ENCODE measurements at regions not wholly inside any gene's neighbourhood (a gene's known extent, or its start where the extent isn't known, plus 50 kb on each side); places are given as distances from the start of the nearest gene placed in this dataset.
A peak's percentile ranks its signal among the peaks of the same experiment; 100 is the strongest.

GRCh38 chr4:170591076-170591475 lies 501.3 kb upstream of the AADAT start:
- Histone ChIP-seq H3K79me2 (ENCODE audit: low read length) (no peaks in the 10 kb centered on the region), H2AFZ (ENCODE audit: low read length) (no peak overlapping the region), H3K4me1 (ENCODE audit: insufficient read depth, low read length) (no peaks in the 10 kb centered on the region), H3K9ac (ENCODE audit: low read length) (no peak overlapping the region), H3K4me3 (ENCODE audit: low read length) (no peak overlapping the region), H3K4me2 (ENCODE audit: low read length) (no peak overlapping the region), H3K27ac (ENCODE audit: low read length) (no peak overlapping the region), H3F3A (ENCODE audit: low read length, unreplicated experiment) (no peaks in the 10 kb centered on the region), H3K9me2 (replicated peaks; ENCODE audit: low read length) (no peaks in the 10 kb centered on the region), H3K9me3 (ENCODE audit: low read length) (no peaks in the 10 kb centered on the region), H3K36me3 (ENCODE audit: low read depth, low read length) (no peaks in the 10 kb centered on the region), H3K27me3 (ENCODE audit: low read length) (no peaks in the 10 kb centered on the region), H4K20me1 (ENCODE audit: low read length) (no peaks in the 10 kb centered on the region)
- DNase-seq = no peak
- intact Hi-C loops (cut with micrococcal nuclease) = no loop called here
- no peak for ATAC-seq
- ChIA-PET POLR2A (ENCODE audit: unreplicated experiment) (no interaction called here), CTCF (no interaction called here)
- TF ChIP-seq EZH2phosphoT487 (IDR thresholded peaks at IDR 0.05; ENCODE audit: borderline replicate concordance, low read length) = no peak
- TF ChIP-seq EZH2 (IDR thresholded peaks at IDR 0.05; ENCODE audit: low read length, unreplicated experiment) = no peak
- TF ChIP-seq CTCF (conservative IDR thresholded peaks at IDR 0.05; ENCODE audit: low read depth, low read length) = no peak
- no TSS peak for BruUV-seq (replicated peaks)

- no peaks in the 10 kb centered on the region for H3K9me2 ChIP-seq (replicated peaks; ENCODE audit: low read length)
- BruUV-seq (replicated peaks) = no TSS peak
- CTCF ChIA-PET = no interaction called here
- no peak overlapping the region for H3K27ac ChIP-seq (ENCODE audit: low read length)
- H2AFZ ChIP-seq (ENCODE audit: low read length) = no peak overlapping the region
- H3F3A ChIP-seq (ENCODE audit: low read length, unreplicated experiment) = no peaks in the 10 kb centered on the region
- H3K9me3 ChIP-seq (ENCODE audit: low read length) = no peaks in the 10 kb centered on the region
- no peaks in the 10 kb centered on the region for H4K20me1 ChIP-seq (ENCODE audit: low read length)
- DNase-seq = peak; percentile 68
- TF ChIP-seq EZH2phosphoT487 (IDR thresholded peaks at IDR 0.05; ENCODE audit: borderline replicate concordance, low read length) (no peak), CTCF (conservative IDR thresholded peaks at IDR 0.05; ENCODE audit: low read depth, low read length) (no peak; the same call in 1 of the 2 replicates), EZH2 (IDR thresholded peaks at IDR 0.05; ENCODE audit: low read length, unreplicated experiment) (no peak)
- peak; percentile 40; the same call in 1 of the 2 replicates for ATAC-seq
- H3K79me2 ChIP-seq (ENCODE audit: low read length) = no peaks in the 10 kb centered on the region
- H3K27me3 ChIP-seq (ENCODE audit: low read length) = no peaks in the 10 kb centered on the region
- no peak overlapping the region for H3K4me3 ChIP-seq (ENCODE audit: low read length)
- no peak overlapping the region for H3K9ac ChIP-seq (ENCODE audit: low read length)
- H3K36me3 ChIP-seq (ENCODE audit: low read depth, low read length) = no peaks in the 10 kb centered on the region
- POLR2A ChIA-PET (ENCODE audit: unreplicated experiment) = no interaction called here
- H3K4me2 ChIP-seq (ENCODE audit: low read length) = no peak overlapping the region
- no peaks in the 10 kb centered on the region for H3K4me1 ChIP-seq (ENCODE audit: insufficient read depth, low read length)
- intact Hi-C loops (cut with micrococcal nuclease) = loop anchor here (1.0 kb wide), 1 partner anchor 264 kb away; no protein-coding TSS in a partner anchor
Observed at GRCh38 chr4:170589597-170590191, 499.9 kb upstream of the AADAT start.

GRCh38 chr4:170581969-170582368 lies 492.2 kb upstream of the AADAT start:
- H3K36me3 ChIP-seq (ENCODE audit: low read depth, low read length) = no peaks in the 10 kb centered on the region
- intact Hi-C loops (cut with micrococcal nuclease) = no loop called here
- no TSS peak for BruUV-seq (replicated peaks)
- H2AFZ ChIP-seq (ENCODE audit: low read length) = 0 out of 2 replicates have a peak overlapping the region, but pooled peaks have one; percentile 26
- no peak overlapping the region for H3K27ac ChIP-seq (ENCODE audit: low read length)
- H3K4me3 ChIP-seq (ENCODE audit: low read length) = no peak overlapping the region
- TF ChIP-seq CTCF (conservative IDR thresholded peaks at IDR 0.05; ENCODE audit: low read depth, low read length) (no peak), EZH2 (IDR thresholded peaks at IDR 0.05; ENCODE audit: low read length, unreplicated experiment) (no peak), EZH2phosphoT487 (IDR thresholded peaks at IDR 0.05; ENCODE audit: borderline replicate concordance, low read length) (no peak)
- DNase-seq = peak; percentile 14
- H3K9me3 ChIP-seq (ENCODE audit: low read length) = no peaks in the 10 kb centered on the region
- POLR2A ChIA-PET (ENCODE audit: unreplicated experiment) = no interaction called here
- H3K4me2 ChIP-seq (ENCODE audit: low read length) = peak overlapping the region; percentile 28; the same call in 1 of the 2 replicates
- no peaks in the 10 kb centered on the region for H3K79me2 ChIP-seq (ENCODE audit: low read length)
- no peak for ATAC-seq
- no peaks in the 10 kb centered on the region for H3K27me3 ChIP-seq (ENCODE audit: low read length)
- H3K9me2 ChIP-seq (replicated peaks; ENCODE audit: low read length) = no peaks in the 10 kb centered on the region
- H3K4me1 ChIP-seq (ENCODE audit: insufficient read depth, low read length) = no peaks in the 10 kb centered on the region
- no peaks in the 10 kb centered on the region for H4K20me1 ChIP-seq (ENCODE audit: low read length)
- CTCF ChIA-PET = no interaction called here
- H3K9ac ChIP-seq (ENCODE audit: low read length) = no peak overlapping the region
- no peaks in the 10 kb centered on the region for H3F3A ChIP-seq (ENCODE audit: low read length, unreplicated experiment)
